ENCODE measurements at regions not wholly inside any gene's neighbourhood (a gene's known extent, or its start where the extent isn't known, plus 50 kb on each side); places are given as distances from the start of the nearest gene placed in this dataset.
"Not testable (repeated sequence)": the region's sequence is repeated elsewhere in the genome, so short reads cannot be mapped to it uniquely, and the experiment has no call there.

- intact Hi-C loops (cut with micrococcal nuclease) = no loop called here
These were observed 888.9 kb downstream of the SLITRK1 start for GRCh38 chr13:82993417-82993816.

GRCh38 chr13:82976499-82976898 lies 905.8 kb downstream of the SLITRK1 start:
- intact Hi-C loops (cut with micrococcal nuclease) = no loop called here

GRCh38 chr13:82963226-82964099 lies 918.8 kb downstream of the SLITRK1 start:
- intact Hi-C loops (cut with micrococcal nuclease) = no loop called here

- intact Hi-C loops (cut with micrococcal nuclease) = no loop called here
These were observed 919.9 kb downstream of the SLITRK1 start for GRCh38 chr13:82962397-82962796.

- intact Hi-C loops (cut with micrococcal nuclease) = no loop called here
These were observed 920.5 kb downstream of the SLITRK1 start for GRCh38 chr13:82961757-82962156.

GRCh38 chr13:82952336-82952735 lies 929.9 kb downstream of the SLITRK1 start:
- intact Hi-C loops (cut with micrococcal nuclease) = not testable (repeated sequence)

- intact Hi-C loops (cut with micrococcal nuclease) = no loop called here
These were observed 934.6 kb downstream of the SLITRK1 start for GRCh38 chr13:82947683-82948082.

GRCh38 chr13:82947191-82947621 lies 935.1 kb downstream of the SLITRK1 start:
- intact Hi-C loops (cut with micrococcal nuclease) = no loop called here

- intact Hi-C loops (cut with micrococcal nuclease) = no loop called here
These were observed 943.6 kb downstream of the SLITRK1 start for GRCh38 chr13:82938644-82939043.

- intact Hi-C loops (cut with micrococcal nuclease) = no loop called here
These were observed 948.3 kb downstream of the SLITRK1 start for GRCh38 chr13:82934000-82934399.

GRCh38 chr13:82925114-82925513 lies 957.2 kb downstream of the SLITRK1 start:
- intact Hi-C loops (cut with micrococcal nuclease) = no loop called here

GRCh38 chr13:82917984-82918383 lies 964.3 kb downstream of the SLITRK1 start:
- intact Hi-C loops (cut with micrococcal nuclease) = no loop called here

- intact Hi-C loops (cut with micrococcal nuclease) = no loop called here
These were observed 969.7 kb downstream of the SLITRK1 start for GRCh38 chr13:82912564-82912963.

- intact Hi-C loops (cut with micrococcal nuclease) = no loop called here
These were observed 977.2 kb downstream of the SLITRK1 start for GRCh38 chr13:82905071-82905470.

GRCh38 chr13:82900453-82900852 lies 981.8 kb downstream of the SLITRK1 start:
- intact Hi-C loops (cut with micrococcal nuclease) = no loop called here

- intact Hi-C loops (cut with micrococcal nuclease) = no loop called here
These were observed 983.7 kb downstream of the SLITRK1 start for GRCh38 chr13:82898586-82898985.

- intact Hi-C loops (cut with micrococcal nuclease) = no loop called here
These were observed 1002.4 kb downstream of the SLITRK1 start for GRCh38 chr13:82879921-82880320.

GRCh38 chr13:82878536-82878935 lies 1003.7 kb downstream of the SLITRK1 start:
- intact Hi-C loops (cut with micrococcal nuclease) = no loop called here

- intact Hi-C loops (cut with micrococcal nuclease) = no loop called here
These were observed 1015.0 kb downstream of the SLITRK1 start for GRCh38 chr13:82867284-82867683.

- intact Hi-C loops (cut with micrococcal nuclease) = no loop called here
These were observed 1031.6 kb downstream of the SLITRK1 start for GRCh38 chr13:82850644-82851043.

GRCh38 chr13:82848766-82849165 lies 1033.5 kb downstream of the SLITRK1 start:
- intact Hi-C loops (cut with micrococcal nuclease) = no loop called here

- intact Hi-C loops (cut with micrococcal nuclease) = no loop called here
These were observed 1034.7 kb downstream of the SLITRK1 start for GRCh38 chr13:82847595-82847994.

GRCh38 chr13:82833923-82834322 lies 1048.4 kb downstream of the SLITRK1 start:
- intact Hi-C loops (cut with micrococcal nuclease) = no loop called here

Measured in T-helper 2 cell treated with Interferon-gamma antibody and Interleukin-4, amounts not matched to agents 100 ng/mL and 5 ng/mL, for 36 hours (primary cell).